NCI-H510A (cell line): ENCODE measurements at regions not wholly inside any gene's neighbourhood (a gene's known extent, or its start where the extent isn't known, plus 50 kb on each side); places are given as distances from the start of the nearest gene placed in this dataset.
"Not testable (repeated sequence)": the region's sequence is repeated elsewhere in the genome, so short reads cannot be mapped to it uniquely, and the experiment has no call there.

ENCODE experiments used
- DNase-seq: peaks from one replicate; lab custom pipeline; 2025; lab: John Stamatoyannopoulos, UW

GRCh38 chr17:51387986-51388385, 127.6 kb downstream of the UTP18 start:
- DNase-seq, result no peak

GRCh38 chr17:51389875-51390274, 129.5 kb downstream of the UTP18 start:
- no peak for DNase-seq

DNA sequence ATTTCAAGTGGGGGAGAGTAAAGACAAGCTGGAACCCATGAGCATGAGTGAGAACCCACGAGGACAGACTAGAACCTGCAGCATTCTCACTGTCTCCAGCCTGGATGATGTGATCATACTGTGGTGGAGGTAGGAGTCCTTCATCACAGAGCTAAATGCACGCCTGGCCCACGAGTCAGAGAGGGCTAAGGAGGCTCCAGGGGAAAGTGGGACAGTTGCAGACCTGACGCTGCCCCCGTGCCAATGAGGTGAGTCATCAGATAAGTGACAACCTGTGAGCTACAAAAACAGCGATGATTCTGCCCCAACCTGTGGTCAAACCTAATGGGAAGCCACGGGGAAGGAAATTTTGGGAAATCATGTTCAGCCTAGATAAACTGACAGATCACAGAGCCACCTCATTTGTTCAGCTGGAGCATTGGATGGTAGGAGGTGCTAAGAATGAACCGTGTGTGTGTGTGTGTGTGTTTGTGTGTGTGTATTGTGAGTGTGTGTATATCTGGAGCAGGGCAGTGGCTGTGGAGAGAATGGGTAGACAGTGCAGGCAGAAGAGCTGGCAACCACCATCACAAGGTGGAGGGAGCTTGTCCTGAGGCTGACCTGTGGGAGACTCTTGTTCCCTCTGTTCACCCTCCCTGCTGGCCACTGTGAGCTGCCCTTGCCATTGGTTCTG, 131.8 kb downstream of the UTP18 start:
- no peak for DNase-seq

DNA sequence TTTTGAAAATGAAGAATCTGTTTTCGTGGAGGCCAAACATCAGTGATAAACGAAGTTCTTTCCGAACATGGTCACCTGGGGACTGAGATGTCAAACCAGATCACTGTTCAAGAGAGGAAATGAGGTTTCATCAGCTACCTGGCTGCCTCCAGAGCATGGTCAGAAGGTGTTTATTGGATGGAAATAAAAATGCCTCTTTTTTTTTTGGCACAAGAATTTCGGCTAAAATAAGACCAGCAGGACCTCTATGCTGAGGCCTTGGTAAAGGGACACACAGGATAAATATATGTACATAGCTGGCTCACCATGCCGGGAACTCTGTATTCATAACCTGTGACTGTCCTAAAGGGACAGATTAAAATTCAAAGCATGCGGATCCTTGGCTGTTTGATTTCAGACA, 135.3 kb downstream of the UTP18 start:
- DNase-seq, result no peak

GRCh38 chr17:51397361-51398127, 137.2 kb downstream of the UTP18 start:
- DNase-seq, result no peak

GRCh38 chr17:51398128-51398525, 137.8 kb downstream of the UTP18 start:
- DNase-seq, result no peak

- DNase-seq, result no peak
Measured at GRCh38 chr17:51398687-51399086, 138.3 kb downstream of the UTP18 start.

GRCh38 chr17:51401279-51401678, 140.9 kb downstream of the UTP18 start:
- DNase-seq, result no peak

DNA sequence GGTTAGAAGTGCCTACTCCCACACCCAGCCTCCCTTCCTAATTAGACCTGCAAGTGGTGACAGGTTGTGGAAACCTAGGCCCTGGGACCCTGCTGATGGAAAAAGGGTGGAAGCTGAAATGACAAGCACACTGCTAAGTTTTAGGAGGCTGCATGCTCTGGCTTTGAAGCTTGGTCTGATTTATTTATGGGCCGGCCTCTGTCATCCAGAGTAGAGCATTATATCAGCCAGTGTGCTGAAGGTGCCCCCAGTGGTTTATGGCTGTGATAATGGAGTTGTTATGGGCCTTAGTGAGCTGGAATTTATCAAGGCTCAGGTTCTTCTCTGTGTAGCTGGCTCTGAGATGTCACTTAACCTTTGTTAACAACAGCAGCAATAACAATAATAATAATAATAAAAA, 142.6 kb downstream of the UTP18 start:
- no peak for DNase-seq

GRCh38 chr17:51407576-51407975, 147.2 kb downstream of the UTP18 start:
- no peak for DNase-seq

GRCh38 chr17:51419476-51419875, 159.1 kb downstream of the UTP18 start:
- peak; percentile 39 for DNase-seq

- no peak for DNase-seq
Measured at GRCh38 chr17:51421525-51421924, 161.2 kb downstream of the UTP18 start.

DNA sequence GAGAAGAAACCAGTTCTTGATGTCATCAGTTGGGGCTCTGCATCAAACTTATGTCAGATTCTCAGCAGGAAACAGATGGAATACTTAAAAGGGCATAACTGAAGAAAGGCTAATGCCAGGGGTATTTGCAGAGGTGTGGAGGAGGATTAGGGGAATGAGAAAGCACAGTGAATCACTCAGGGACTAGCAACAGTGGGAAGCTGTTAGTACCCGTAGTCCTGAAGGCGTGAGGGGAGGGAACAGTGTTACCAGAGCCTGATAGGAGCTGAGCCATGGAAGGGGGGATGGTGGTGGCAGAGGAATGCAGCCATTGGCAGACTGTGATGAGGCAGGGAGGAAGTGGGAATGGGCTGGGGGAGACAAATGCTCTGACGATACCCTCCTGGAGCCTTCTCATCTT, 162.3 kb downstream of the UTP18 start:
- no peak for DNase-seq

GRCh38 chr17:51423421-51424160, 163.2 kb downstream of the UTP18 start:
- no peak for DNase-seq

- DNase-seq, result no peak
Measured at GRCh38 chr17:51425773-51426172, 165.4 kb downstream of the UTP18 start.

- peak; percentile 69 for DNase-seq
Measured at GRCh38 chr17:51427323-51427811, 167.0 kb downstream of the UTP18 start.

GRCh38 chr17:51427856-51428255, 167.5 kb downstream of the UTP18 start:
- no peak for DNase-seq

- DNase-seq, result no peak
Measured at GRCh38 chr17:51428668-51429495, 168.5 kb downstream of the UTP18 start.

DNA sequence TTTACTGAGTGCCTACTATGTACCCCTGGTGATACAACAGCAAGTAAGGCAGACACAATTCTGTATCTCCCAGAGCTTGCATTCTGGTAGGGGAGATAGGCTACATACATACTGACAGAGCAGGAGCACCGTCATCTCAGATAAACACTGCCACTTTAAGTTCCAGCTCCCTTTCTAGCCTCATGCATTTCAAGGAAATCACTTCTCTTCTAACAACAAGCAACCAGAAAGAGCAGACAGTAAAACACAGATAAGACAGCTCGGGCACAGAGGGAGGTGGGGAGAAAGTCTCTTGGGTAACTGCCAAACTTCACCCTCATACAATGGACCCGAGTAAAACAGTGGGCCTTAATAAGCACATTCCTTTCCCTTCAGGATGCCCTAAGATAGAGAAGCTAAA, 169.6 kb downstream of the UTP18 start:
- DNase-seq, result not testable (repeated sequence)

DNA sequence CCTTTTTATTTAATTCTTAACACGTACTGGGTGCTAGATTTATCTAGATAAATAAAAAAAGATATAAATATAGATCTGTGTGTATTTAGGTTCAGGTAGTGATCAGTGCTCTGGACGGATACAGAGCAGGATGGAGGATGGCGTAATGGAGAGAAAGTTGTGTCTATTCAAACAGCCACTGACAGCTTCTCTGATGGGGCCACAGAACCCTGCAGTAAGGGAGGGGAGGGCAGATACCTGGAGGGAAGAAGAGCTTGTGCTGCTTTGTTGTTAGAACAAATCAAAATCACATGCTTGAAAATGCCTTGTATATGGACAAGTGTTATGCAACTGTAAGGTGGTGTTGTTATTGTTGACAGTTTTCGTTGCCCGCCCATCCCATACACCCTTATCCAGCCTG, 170.2 kb downstream of the UTP18 start:
- DNase-seq, result no peak

- no peak for DNase-seq
Measured at GRCh38 chr17:51434434-51435170, 174.3 kb downstream of the UTP18 start.
